HEK293 (cell line): ENCODE measurements at regions not wholly inside any gene's neighbourhood (a gene's known extent, or its start where the extent isn't known, plus 50 kb on each side); places are given as distances from the start of the nearest gene placed in this dataset.

Experiments used
- EGR2 ChIP-seq: fragments of 450-650 bp; formaldehyde crosslinking; IDR thresholded peaks from 2 replicates; pipeline ENCODE4 v1.5.1; 2016; ENCODE audit warnings: low read depth, missing biosample characterization, missing genetic modification characterization
- GLI2 ChIP-seq: fragments of 450-650 bp; formaldehyde crosslinking; IDR thresholded peaks from 2 replicates; pipeline ENCODE4; 2017; ENCODE audit warnings: missing biosample characterization, missing genetic modification characterization, low read depth, borderline replicate concordance
- IKZF3 ChIP-seq: fragments of 450-650 bp; IDR thresholded peaks from 2 replicates; pipeline ENCODE4 v1.5.0; 2018; ENCODE audit warnings: missing biosample characterization, mild to moderate bottlenecking, missing genetic modification characterization, moderate library complexity
- OSR2 ChIP-seq: fragments of 450-650 bp; formaldehyde crosslinking; IDR thresholded peaks from 2 replicates; pipeline ENCODE4 v1.5.1; 2016; ENCODE audit warnings: missing biosample characterization, missing genetic modification characterization
- OVOL3 ChIP-seq: fragments of 450-650 bp; formaldehyde crosslinking; IDR thresholded peaks from 2 replicates; pipeline ENCODE4 v1.5.1; 2016; ENCODE audit warnings: missing biosample characterization, missing genetic modification characterization
- WT1 ChIP-seq: fragments of 450-650 bp; formaldehyde crosslinking; IDR thresholded peaks from 2 replicates; pipeline ENCODE4 v1.5.1; 2016; ENCODE audit warnings: missing biosample characterization, missing genetic modification characterization
- ZFHX2 ChIP-seq: fragments of 450-650 bp; formaldehyde crosslinking; conservative IDR thresholded peaks from 2 replicates; pipeline ENCODE4 v1.5.1; 2016; ENCODE audit warnings: missing biosample characterization, missing genetic modification characterization
- ZNF133 ChIP-seq: fragments of 450-650 bp; formaldehyde crosslinking; IDR thresholded peaks from 2 replicates; pipeline ENCODE4 v1.5.1; 2016; ENCODE audit warnings: missing biosample characterization, missing genetic modification characterization
- ZNF266 ChIP-seq: fragments of 450-650 bp; formaldehyde crosslinking; IDR thresholded peaks from 2 replicates; pipeline ENCODE4 v1.5.1; 2016; ENCODE audit warnings: missing biosample characterization, missing genetic modification characterization, low read depth
- ZNF274 ChIP-seq, 2 experiments: fragments of 200-500 bp in 1 of 2; fragments of 450-650 bp in 1 of 2; sonication (Bioruptor generic) in 1 of 2; formaldehyde crosslinking in 1 of 2; IDR thresholded peaks; 2 replicates each; pipeline versions ENCODE4 v1.5.1 to v1.6.1; 2014 to 2016; ENCODE audit warnings: borderline replicate concordance in 1 of 2, inconsistent platforms in 1 of 2, low read length in 1 of 2, missing biosample characterization in 1 of 2, missing genetic modification characterization in 1 of 2
- ZNF292 ChIP-seq: fragments of 450-650 bp; formaldehyde crosslinking; IDR thresholded peaks from 2 replicates; pipeline ENCODE4 v1.5.1; 2016; ENCODE audit warnings: low read depth, missing biosample characterization, missing genetic modification characterization, borderline replicate concordance
- ZNF341 ChIP-seq: fragments of 450-650 bp; formaldehyde crosslinking; IDR thresholded peaks from 2 replicates; pipeline ENCODE4; 2016; ENCODE audit warnings: low read depth, missing biosample characterization, missing genetic modification characterization
- ZNF350 ChIP-seq: fragments of 450-650 bp; formaldehyde crosslinking; IDR thresholded peaks from 2 replicates; pipeline ENCODE4 v1.5.0; 2017; ENCODE audit warnings: missing biosample characterization, mild to moderate bottlenecking, missing genetic modification characterization
- ZNF423 ChIP-seq: fragments of 450-650 bp; formaldehyde crosslinking; IDR thresholded peaks from 2 replicates; pipeline ENCODE4 v1.5.1; 2016; ENCODE audit warnings: missing biosample characterization, missing genetic modification characterization
- ZNF473 ChIP-seq: fragments of 450-650 bp; formaldehyde crosslinking; IDR thresholded peaks from 2 replicates; pipeline ENCODE4 v1.5.1; 2017; ENCODE audit warnings: missing biosample characterization, missing genetic modification characterization
- ZNF48 ChIP-seq: fragments of 450-650 bp; formaldehyde crosslinking; IDR thresholded peaks from 2 replicates; pipeline ENCODE4 v1.5.1; 2016; ENCODE audit warnings: missing biosample characterization, missing genetic modification characterization
- ZNF510 ChIP-seq: fragments of 450-650 bp; formaldehyde crosslinking; IDR thresholded peaks from 2 replicates; pipeline ENCODE4 v1.5.1; 2018; ENCODE audit warnings: mild to moderate bottlenecking, missing genetic modification characterization, missing biosample characterization; ENCODE audit not compliant: insufficient replicate concordance
- ZNF600 ChIP-seq: fragments of 450-650 bp; formaldehyde crosslinking; IDR thresholded peaks from 2 replicates; pipeline ENCODE4 v1.5.1; 2016; ENCODE audit warnings: missing biosample characterization, missing genetic modification characterization
- ZNF626 ChIP-seq: fragments of 450-650 bp; sonication (Bioruptor Pico); formaldehyde crosslinking; IDR thresholded peaks from 2 replicates; pipeline ENCODE4 v1.5.1; 2018; ENCODE audit warnings: missing biosample characterization, missing genetic modification characterization, inconsistent platforms
- ZNF660 ChIP-seq: fragments of 450-650 bp; IDR thresholded peaks from 2 replicates; pipeline ENCODE4 v1.5.1; 2018; ENCODE audit warnings: missing biosample characterization, mild to moderate bottlenecking, missing genetic modification characterization
- ZNF768 ChIP-seq: fragments of 450-650 bp; formaldehyde crosslinking; IDR thresholded peaks from 2 replicates; pipeline ENCODE4 v1.5.1; 2018; ENCODE audit warnings: missing biosample characterization, mild to moderate bottlenecking, missing genetic modification characterization
- ZNF792 ChIP-seq: fragments of 450-650 bp; formaldehyde crosslinking; IDR thresholded peaks from 2 replicates; pipeline ENCODE4 v1.5.1; 2016; ENCODE audit warnings: missing biosample characterization, missing genetic modification characterization
- ZNF837 ChIP-seq: fragments of 450-650 bp; formaldehyde crosslinking; IDR thresholded peaks from 2 replicates; pipeline ENCODE4 v1.5.1; 2016; ENCODE audit warnings: missing biosample characterization, missing genetic modification characterization
- ZSCAN30 ChIP-seq: fragments of 450-650 bp; IDR thresholded peaks from 2 replicates; pipeline ENCODE4 v1.5.1; 2018; ENCODE audit warnings: missing biosample characterization, mild to moderate bottlenecking, missing genetic modification characterization, moderate library complexity
- TF ChIP-seq, protein P1 (sequence below): fragments of 450-650 bp; formaldehyde crosslinking; IDR thresholded peaks from 2 replicates; pipeline ENCODE4 v1.5.1; 2017; ENCODE audit warnings: missing biosample characterization, missing genetic modification characterization
- TF ChIP-seq, protein P2 (sequence below): fragments of 450-650 bp; formaldehyde crosslinking; IDR thresholded peaks from 2 replicates; pipeline ENCODE4 v1.5.1; 2017; ENCODE audit warnings: missing biosample characterization, missing genetic modification characterization
- TF ChIP-seq, protein P3 (sequence below): fragments of 450-650 bp; formaldehyde crosslinking; IDR thresholded peaks from 2 replicates; pipeline ENCODE4 v1.5.1; 2016; ENCODE audit warnings: missing biosample characterization, missing genetic modification characterization, low read depth
- TF ChIP-seq, protein P4 (sequence below): fragments of 450-650 bp; formaldehyde crosslinking; IDR thresholded peaks from 2 replicates; pipeline ENCODE4 v1.5.1; 2017; ENCODE audit warnings: missing biosample characterization, missing genetic modification characterization
- TF ChIP-seq, protein P5 (sequence below): fragments of 450-650 bp; formaldehyde crosslinking; IDR thresholded peaks from 2 replicates; pipeline ENCODE4 v1.5.1; 2016; ENCODE audit warnings: missing biosample characterization, missing genetic modification characterization

DNA sequence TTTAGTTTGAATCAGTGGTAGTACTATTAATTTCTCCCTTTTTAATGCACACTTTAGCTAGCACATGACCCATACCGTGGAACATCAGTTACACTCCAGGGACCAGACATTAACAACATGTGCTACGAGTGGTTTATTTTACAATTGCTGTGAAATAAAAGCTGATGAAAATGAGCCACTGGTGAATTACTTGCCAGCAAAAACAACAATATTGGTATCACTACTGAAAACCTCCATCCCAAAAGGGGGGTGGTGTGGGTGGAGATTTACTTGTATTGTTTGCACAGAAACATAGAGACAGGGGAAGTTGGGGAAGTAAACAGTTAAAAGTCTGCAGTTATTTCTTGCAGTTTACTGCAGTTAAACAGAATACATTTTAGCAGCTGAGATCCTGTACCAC is 369.6 kb upstream of the GRAMD2B start (continued):
- TF ChIP-seq, protein P1, sequence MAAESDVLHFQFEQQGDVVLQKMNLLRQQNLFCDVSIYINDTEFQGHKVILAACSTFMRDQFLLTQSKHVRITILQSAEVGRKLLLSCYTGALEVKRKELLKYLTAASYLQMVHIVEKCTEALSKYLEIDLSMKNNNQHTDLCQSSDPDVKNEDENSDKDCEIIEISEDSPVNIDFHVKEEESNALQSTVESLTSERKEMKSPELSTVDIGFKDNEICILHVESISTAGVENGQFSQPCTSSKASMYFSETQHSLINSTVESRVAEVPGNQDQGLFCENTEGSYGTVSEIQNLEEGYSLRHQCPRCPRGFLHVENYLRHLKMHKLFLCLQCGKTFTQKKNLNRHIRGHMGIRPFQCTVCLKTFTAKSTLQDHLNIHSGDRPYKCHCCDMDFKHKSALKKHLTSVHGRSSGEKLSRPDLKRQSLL (tag by site-specific recombination): peak; percentile 49; the same call in 1 of the 2 replicates
- TF ChIP-seq ZSCAN30 (tag by site-specific recombination): 0 out of 2 replicates have a peak, but pooled peaks have one; percentile 56
- TF ChIP-seq, protein P2, sequence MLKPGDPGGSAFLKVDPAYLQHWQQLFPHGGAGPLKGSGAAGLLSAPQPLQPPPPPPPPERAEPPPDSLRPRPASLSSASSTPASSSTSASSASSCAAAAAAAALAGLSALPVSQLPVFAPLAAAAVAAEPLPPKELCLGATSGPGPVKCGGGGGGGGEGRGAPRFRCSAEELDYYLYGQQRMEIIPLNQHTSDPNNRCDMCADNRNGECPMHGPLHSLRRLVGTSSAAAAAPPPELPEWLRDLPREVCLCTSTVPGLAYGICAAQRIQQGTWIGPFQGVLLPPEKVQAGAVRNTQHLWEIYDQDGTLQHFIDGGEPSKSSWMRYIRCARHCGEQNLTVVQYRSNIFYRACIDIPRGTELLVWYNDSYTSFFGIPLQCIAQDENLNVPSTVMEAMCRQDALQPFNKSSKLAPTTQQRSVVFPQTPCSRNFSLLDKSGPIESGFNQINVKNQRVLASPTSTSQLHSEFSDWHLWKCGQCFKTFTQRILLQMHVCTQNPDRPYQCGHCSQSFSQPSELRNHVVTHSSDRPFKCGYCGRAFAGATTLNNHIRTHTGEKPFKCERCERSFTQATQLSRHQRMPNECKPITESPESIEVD (tag by site-specific recombination): peak; percentile 95
- no peak for TF ChIP-seq ZNF510 (tag by site-specific recombination)
- no peak for TF ChIP-seq ZNF600
- 0 out of 2 replicates have a peak, but pooled peaks have one; percentile 55 for TF ChIP-seq ZNF626
- peak; percentile 69 for TF ChIP-seq ZFHX2 (tag by site-specific recombination)
- TF ChIP-seq GLI2 (tag by site-specific recombination): 0 out of 2 replicates have a peak, but pooled peaks have one; percentile 17
- TF ChIP-seq OVOL3 (tag by site-specific recombination): peak; percentile 38; the same call in 1 of the 2 replicates
- TF ChIP-seq, protein P3, sequence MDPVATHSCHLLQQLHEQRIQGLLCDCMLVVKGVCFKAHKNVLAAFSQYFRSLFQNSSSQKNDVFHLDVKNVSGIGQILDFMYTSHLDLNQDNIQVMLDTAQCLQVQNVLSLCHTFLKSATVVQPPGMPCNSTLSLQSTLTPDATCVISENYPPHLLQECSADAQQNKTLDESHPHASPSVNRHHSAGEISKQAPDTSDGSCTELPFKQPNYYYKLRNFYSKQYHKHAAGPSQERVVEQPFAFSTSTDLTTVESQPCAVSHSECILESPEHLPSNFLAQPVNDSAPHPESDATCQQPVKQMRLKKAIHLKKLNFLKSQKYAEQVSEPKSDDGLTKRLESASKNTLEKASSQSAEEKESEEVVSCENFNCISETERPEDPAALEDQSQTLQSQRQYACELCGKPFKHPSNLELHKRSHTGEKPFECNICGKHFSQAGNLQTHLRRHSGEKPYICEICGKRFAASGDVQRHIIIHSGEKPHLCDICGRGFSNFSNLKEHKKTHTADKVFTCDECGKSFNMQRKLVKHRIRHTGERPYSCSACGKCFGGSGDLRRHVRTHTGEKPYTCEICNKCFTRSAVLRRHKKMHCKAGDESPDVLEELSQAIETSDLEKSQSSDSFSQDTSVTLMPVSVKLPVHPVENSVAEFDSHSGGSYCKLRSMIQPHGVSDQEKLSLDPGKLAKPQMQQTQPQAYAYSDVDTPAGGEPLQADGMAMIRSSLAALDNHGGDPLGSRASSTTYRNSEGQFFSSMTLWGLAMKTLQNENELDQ (tag by site-specific recombination): no peak
- TF ChIP-seq OSR2 (tag by site-specific recombination): peak; percentile 96
- no peak for TF ChIP-seq ZNF274 (IDR thresholded peaks at IDR 0.05; ENCODE audit: low read length)
- TF ChIP-seq ZNF274 (tag by site-specific recombination; IDR thresholded peaks at IDR 0.05; ENCODE audit: borderline replicate concordance): no peak
- peak; percentile 23; the same call in 1 of the 2 replicates for TF ChIP-seq ZNF768 (tag by site-specific recombination)
- TF ChIP-seq ZNF341 (tag by site-specific recombination): no peak
- TF ChIP-seq ZNF292 (tag by site-specific recombination): no peak
- no peak for TF ChIP-seq ZNF133 (tag by site-specific recombination)
- no peak for TF ChIP-seq ZNF48 (tag by site-specific recombination)
- no peak for TF ChIP-seq ZNF792 (tag by site-specific recombination)
- no peak for TF ChIP-seq ZNF837 (tag by site-specific recombination)
- peak; percentile 50 for TF ChIP-seq WT1 (tag by site-specific recombination)
- TF ChIP-seq ZNF423: no peak
- no peak for TF ChIP-seq ZNF473 (tag by site-specific recombination)
- TF ChIP-seq, protein P4, sequence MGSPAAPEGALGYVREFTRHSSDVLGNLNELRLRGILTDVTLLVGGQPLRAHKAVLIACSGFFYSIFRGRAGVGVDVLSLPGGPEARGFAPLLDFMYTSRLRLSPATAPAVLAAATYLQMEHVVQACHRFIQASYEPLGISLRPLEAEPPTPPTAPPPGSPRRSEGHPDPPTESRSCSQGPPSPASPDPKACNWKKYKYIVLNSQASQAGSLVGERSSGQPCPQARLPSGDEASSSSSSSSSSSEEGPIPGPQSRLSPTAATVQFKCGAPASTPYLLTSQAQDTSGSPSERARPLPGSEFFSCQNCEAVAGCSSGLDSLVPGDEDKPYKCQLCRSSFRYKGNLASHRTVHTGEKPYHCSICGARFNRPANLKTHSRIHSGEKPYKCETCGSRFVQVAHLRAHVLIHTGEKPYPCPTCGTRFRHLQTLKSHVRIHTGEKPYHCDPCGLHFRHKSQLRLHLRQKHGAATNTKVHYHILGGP: peak; percentile 10; the same call in 1 of the 2 replicates
- TF ChIP-seq, protein P5, sequence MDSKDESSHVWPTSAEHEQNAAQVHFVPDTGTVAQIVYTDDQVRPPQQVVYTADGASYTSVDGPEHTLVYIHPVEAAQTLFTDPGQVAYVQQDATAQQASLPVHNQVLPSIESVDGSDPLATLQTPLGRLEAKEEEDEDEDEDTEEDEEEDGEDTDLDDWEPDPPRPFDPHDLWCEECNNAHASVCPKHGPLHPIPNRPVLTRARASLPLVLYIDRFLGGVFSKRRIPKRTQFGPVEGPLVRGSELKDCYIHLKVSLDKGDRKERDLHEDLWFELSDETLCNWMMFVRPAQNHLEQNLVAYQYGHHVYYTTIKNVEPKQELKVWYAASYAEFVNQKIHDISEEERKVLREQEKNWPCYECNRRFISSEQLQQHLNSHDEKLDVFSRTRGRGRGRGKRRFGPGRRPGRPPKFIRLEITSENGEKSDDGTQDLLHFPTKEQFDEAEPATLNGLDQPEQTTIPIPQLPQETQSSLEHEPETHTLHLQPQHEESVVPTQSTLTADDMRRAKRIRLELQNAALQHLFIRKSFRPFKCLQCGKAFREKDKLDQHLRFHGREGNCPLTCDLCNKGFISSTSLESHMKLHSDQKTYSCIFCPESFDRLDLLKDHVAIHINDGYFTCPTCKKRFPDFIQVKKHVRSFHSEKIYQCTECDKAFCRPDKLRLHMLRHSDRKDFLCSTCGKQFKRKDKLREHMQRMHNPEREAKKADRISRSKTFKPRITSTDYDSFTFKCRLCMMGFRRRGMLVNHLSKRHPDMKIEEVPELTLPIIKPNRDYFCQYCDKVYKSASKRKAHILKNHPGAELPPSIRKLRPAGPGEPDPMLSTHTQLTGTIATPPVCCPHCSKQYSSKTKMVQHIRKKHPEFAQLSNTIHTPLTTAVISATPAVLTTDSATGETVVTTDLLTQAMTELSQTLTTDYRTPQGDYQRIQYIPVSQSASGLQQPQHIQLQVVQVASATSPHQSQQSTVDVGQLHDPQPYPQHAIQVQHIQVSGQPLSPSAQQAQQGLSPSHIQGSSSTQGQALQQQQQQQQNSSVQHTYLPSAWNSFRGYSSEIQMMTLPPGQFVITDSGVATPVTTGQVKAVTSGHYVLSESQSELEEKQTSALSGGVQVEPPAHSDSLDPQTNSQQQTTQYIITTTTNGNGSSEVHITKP (tag by site-specific recombination): peak; percentile 39; the same call in 1 of the 2 replicates
- TF ChIP-seq IKZF3 (tag by site-specific recombination): peak; percentile 82
- TF ChIP-seq ZNF660: no peak
- no peak for TF ChIP-seq ZNF266
- 0 out of 2 replicates have a peak, but pooled peaks have one; percentile 39 for TF ChIP-seq ZNF350 (tag by site-specific recombination)
- peak; percentile 54; the same call in 1 of the 2 replicates for TF ChIP-seq EGR2 (tag by site-specific recombination)
